DMS 273 (cell line): ENCODE measurements at regions not wholly inside any gene's neighbourhood (a gene's known extent, or its start where the extent isn't known, plus 50 kb on each side); places are given as distances from the start of the nearest gene placed in this dataset.

Source experiments
- DNase-seq: peaks from one replicate; lab custom pipeline; 2025; ENCODE audit not compliant: unreplicated experiment; lab: John Stamatoyannopoulos, UW

GRCh38 chr11:43994196-43994595 lies 51.8 kb downstream of the C11orf96 start:
- DNase-seq, result no peak

- no peak for DNase-seq
Observed at GRCh38 chr11:43996318-43996717, 51.5 kb upstream of the ACCSL start.

- DNase-seq, result peak; percentile 19
Observed at GRCh38 chr11:43997022-43997660, 50.6 kb upstream of the ACCSL start.
